H1 (cell line): ENCODE measurements at regions not wholly inside any gene's neighbourhood (a gene's known extent, or its start where the extent isn't known, plus 50 kb on each side); places are given as distances from the start of the nearest gene placed in this dataset.

Experiments used
- EP300 ChIP-seq, 2 experiments: IDR thresholded peaks; 1 replicate in 1 of 2; 2 replicates in 1 of 2; pipeline ENCODE4 v1.6.1; 2011 to 2012; ENCODE audit warnings: low read depth in 2 of 2, low read length in 2 of 2, mild to moderate bottlenecking in 2 of 2, borderline replicate concordance in 1 of 2, inconsistent platforms in 1 of 2, moderate library complexity in 1 of 2
- RFX5 ChIP-seq: IDR thresholded peaks from 2 replicates; pipeline ENCODE4 v1.6.1; 2011; ENCODE audit warnings: low read depth, low read length, improper control_type of control experiment, borderline replicate concordance
- TF ChIP-seq, protein P1 (sequence below), 3 experiments: IDR thresholded peaks; 1 replicate in 2 of 3; 2 replicates in 1 of 3; pipeline versions ENCODE4 v1.5.1 to v1.6.1; 2011; ENCODE audit warnings: low read length in 3 of 3, mild to moderate bottlenecking in 3 of 3, inconsistent platforms in 2 of 3, low read depth in 1 of 3, moderate library complexity in 1 of 3; ENCODE audit not compliant: insufficient read depth in 1 of 3; ENCODE audit errors: control extremely low read depth in 1 of 3

DNA sequence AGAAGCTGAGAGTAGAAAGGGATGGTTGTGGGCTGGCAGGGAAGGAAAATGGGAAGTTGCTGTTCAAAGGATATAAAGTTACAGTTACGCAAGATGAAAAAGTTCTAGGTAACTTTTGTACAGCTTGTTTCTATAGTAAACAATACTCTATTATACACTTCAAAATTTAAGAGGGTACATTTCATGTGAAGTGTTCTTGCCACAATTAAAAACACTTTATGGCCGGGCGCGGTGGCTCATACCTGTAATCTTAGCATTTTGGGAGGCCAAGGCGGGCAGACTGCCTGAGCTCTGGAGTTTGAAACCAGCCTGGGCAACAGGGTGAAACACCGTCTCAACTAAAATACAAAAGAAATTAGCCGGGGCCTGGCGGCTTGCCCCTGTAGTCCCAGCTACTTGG, 623.6 kb downstream of the STIM2 start:
- TF ChIP-seq RFX5 = no peak
- TF ChIP-seq, protein P1, sequence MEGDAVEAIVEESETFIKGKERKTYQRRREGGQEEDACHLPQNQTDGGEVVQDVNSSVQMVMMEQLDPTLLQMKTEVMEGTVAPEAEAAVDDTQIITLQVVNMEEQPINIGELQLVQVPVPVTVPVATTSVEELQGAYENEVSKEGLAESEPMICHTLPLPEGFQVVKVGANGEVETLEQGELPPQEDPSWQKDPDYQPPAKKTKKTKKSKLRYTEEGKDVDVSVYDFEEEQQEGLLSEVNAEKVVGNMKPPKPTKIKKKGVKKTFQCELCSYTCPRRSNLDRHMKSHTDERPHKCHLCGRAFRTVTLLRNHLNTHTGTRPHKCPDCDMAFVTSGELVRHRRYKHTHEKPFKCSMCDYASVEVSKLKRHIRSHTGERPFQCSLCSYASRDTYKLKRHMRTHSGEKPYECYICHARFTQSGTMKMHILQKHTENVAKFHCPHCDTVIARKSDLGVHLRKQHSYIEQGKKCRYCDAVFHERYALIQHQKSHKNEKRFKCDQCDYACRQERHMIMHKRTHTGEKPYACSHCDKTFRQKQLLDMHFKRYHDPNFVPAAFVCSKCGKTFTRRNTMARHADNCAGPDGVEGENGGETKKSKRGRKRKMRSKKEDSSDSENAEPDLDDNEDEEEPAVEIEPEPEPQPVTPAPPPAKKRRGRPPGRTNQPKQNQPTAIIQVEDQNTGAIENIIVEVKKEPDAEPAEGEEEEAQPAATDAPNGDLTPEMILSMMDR (IDR thresholded peaks at IDR 0.05; ENCODE audit: control extremely low read depth in 1 of 3, insufficient read depth in 1 of 3, low read depth in 1 of 3, low read length in 3 of 3) = no peak
- TF ChIP-seq EP300 (IDR thresholded peaks at IDR 0.05; ENCODE audit: borderline replicate concordance in 1 of 2, low read depth in 2 of 2, low read length in 2 of 2) = no peak
